ENCODE measurements at regions not wholly inside any gene's neighbourhood (a gene's known extent, or its start where the extent isn't known, plus 50 kb on each side); places are given as distances from the start of the nearest gene placed in this dataset.

DNA sequence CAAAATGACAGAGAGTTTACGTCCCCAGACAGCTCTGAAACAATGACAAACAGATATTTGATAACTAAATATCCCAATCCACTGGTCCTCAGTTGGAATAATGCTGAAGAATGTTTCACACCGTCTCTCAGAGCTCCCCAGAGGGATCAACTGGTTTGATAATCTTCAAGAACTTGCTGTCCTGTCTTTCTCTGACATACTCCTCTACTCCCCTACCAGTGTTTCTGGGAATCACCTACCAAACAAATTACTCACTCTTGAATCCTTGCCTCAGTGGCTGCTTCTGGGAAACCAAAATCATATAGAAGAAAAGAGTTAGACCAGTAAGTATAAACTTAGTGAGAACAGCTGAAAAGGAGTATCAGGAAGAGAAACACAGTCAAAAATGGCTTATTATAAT lies 469.7 kb upstream of the JAG1 start:
- Mint-ChIP-seq H3K4me1 (ENCODE audit: low read depth) (peaks cover 53% of the 10 kb centered on the region), H3K27ac (ENCODE audit: unreplicated experiment) (peak overlapping the region; percentile 94), H3K4me3 (ENCODE audit: unreplicated experiment) (peak overlapping the region; percentile 8), H3K9me3 (ENCODE audit: low read depth) (peaks cover 3% of the 10 kb centered on the region), H3K36me3 (ENCODE audit: low read depth) (peaks cover 2% of the 10 kb centered on the region), H3K27me3 (ENCODE audit: low read depth) (no peaks in the 10 kb centered on the region)
- TF ChIP-seq, protein P1, sequence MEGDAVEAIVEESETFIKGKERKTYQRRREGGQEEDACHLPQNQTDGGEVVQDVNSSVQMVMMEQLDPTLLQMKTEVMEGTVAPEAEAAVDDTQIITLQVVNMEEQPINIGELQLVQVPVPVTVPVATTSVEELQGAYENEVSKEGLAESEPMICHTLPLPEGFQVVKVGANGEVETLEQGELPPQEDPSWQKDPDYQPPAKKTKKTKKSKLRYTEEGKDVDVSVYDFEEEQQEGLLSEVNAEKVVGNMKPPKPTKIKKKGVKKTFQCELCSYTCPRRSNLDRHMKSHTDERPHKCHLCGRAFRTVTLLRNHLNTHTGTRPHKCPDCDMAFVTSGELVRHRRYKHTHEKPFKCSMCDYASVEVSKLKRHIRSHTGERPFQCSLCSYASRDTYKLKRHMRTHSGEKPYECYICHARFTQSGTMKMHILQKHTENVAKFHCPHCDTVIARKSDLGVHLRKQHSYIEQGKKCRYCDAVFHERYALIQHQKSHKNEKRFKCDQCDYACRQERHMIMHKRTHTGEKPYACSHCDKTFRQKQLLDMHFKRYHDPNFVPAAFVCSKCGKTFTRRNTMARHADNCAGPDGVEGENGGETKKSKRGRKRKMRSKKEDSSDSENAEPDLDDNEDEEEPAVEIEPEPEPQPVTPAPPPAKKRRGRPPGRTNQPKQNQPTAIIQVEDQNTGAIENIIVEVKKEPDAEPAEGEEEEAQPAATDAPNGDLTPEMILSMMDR (IDR thresholded peaks at IDR 0.05) = no peak
- no peak for DNase-seq (ENCODE audit: low spot score)

DNA sequence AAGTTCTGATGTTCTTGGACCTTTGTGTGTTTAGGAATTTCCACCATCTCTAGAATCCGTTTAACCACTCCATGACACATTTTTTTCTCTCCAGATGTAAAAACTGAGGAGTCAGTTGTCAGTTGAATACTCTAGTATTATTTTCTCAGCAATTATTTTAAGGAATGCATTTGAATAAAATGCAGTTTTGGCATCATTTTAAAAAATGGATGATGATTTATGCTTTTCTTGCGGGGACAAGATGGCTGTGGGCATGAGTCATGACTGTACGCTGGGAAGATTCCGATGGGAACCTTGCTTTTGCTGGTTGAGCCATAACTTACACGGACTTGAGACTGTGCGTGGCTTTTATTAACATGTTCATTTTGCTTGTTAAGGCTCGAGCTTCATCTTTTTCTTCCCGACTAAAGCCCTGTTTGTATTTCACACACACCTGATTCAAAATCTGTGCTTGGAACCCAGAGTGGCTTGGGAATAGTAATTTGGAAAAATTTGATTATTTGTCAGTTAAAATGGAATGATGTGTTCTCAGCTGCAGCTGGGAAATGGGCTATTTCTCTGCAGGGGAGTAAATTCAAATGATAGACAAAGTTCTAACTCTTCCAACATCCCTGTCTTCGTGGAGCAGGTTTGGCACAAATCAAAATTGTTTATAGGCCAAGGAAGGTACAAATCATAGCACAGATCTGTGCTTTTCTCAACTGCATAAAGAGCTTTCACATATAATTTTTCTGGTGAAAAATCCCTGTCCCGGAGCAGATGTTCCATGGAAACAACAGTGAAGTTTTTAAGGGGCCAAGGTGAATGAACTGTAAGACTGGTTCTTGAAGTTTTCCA lies 470.5 kb upstream of the JAG1 start:
- Mint-ChIP-seq H3K27me3 (ENCODE audit: low read depth) (no peaks in the 10 kb centered on the region), H3K9me3 (ENCODE audit: low read depth) (peaks cover 3% of the 10 kb centered on the region), H3K4me1 (ENCODE audit: low read depth) (peaks cover 53% of the 10 kb centered on the region), H3K27ac (ENCODE audit: unreplicated experiment) (peak overlapping the region; percentile 94), H3K4me3 (ENCODE audit: unreplicated experiment) (peak overlapping the region; percentile 17), H3K36me3 (ENCODE audit: low read depth) (peaks cover 2% of the 10 kb centered on the region)
- TF ChIP-seq, protein P1 (IDR thresholded peaks at IDR 0.05) = no peak
- DNase-seq (ENCODE audit: low spot score) = no peak

DNA sequence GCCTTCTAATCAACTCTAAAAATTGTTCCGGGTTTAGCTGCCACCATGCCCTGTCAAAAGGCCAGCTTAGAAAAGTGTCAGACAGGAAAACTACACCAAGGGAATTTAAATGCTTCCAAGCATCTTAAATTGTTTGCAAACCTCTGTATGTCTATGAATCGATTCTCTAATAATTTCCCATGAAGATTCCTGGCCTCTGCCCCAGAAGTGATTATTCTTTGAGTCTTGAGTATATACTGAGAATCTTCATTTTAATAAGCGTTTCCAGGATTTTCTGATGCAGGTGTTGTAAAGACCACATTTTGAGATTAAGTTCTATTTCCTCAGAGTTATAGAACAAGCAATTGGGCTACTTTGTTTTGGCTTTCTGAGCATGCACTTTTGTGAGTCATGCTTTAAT lies 471.8 kb upstream of the JAG1 start:
- H3K4me1 Mint-ChIP-seq (ENCODE audit: low read depth) = peaks cover 49% of the 10 kb centered on the region
- peaks cover 3% of the 10 kb centered on the region for H3K9me3 Mint-ChIP-seq (ENCODE audit: low read depth)
- no peaks in the 10 kb centered on the region for H3K27me3 Mint-ChIP-seq (ENCODE audit: low read depth)
- TF ChIP-seq, protein P1 (IDR thresholded peaks at IDR 0.05) = no peak
- no peak overlapping the region for H3K4me3 Mint-ChIP-seq (ENCODE audit: unreplicated experiment)
- peaks cover 2% of the 10 kb centered on the region for H3K36me3 Mint-ChIP-seq (ENCODE audit: low read depth)
- peak overlapping the region; percentile 94 for H3K27ac Mint-ChIP-seq (ENCODE audit: unreplicated experiment)
- DNase-seq (ENCODE audit: low spot score) = no peak

GRCh38 chr20:11153819-11154218 lies 480.0 kb upstream of the JAG1 start:
- Mint-ChIP-seq H3K27me3 (ENCODE audit: low read depth) (no peaks in the 10 kb centered on the region), H3K4me1 (ENCODE audit: low read depth) (peaks cover 39% of the 10 kb centered on the region), H3K27ac (ENCODE audit: unreplicated experiment) (peak overlapping the region; percentile 87)

GRCh38 chr20:11155156-11155756 lies 481.5 kb upstream of the JAG1 start:
- H3K4me3 Mint-ChIP-seq (ENCODE audit: unreplicated experiment) = no peak overlapping the region
- no peak overlapping the region for H3K27ac Mint-ChIP-seq (ENCODE audit: unreplicated experiment)
- TF ChIP-seq, protein P1 (IDR thresholded peaks at IDR 0.05) = no peak
- H3K4me1 Mint-ChIP-seq (ENCODE audit: low read depth) = peaks cover 54% of the 10 kb centered on the region
- no peaks in the 10 kb centered on the region for H3K27me3 Mint-ChIP-seq (ENCODE audit: low read depth)
- H3K36me3 Mint-ChIP-seq (ENCODE audit: low read depth) = no peaks in the 10 kb centered on the region
- H3K9me3 Mint-ChIP-seq (ENCODE audit: low read depth) = no peaks in the 10 kb centered on the region
- no peak for DNase-seq (ENCODE audit: low spot score)

More at GRCh38 chr20:11153819-11154218, 480.0 kb upstream of the JAG1 start:
- Mint-ChIP-seq H3K9me3 (ENCODE audit: low read depth) (no peaks in the 10 kb centered on the region), H3K36me3 (ENCODE audit: low read depth) (no peaks in the 10 kb centered on the region), H3K4me3 (ENCODE audit: unreplicated experiment) (no peak overlapping the region)
- DNase-seq (ENCODE audit: low spot score) = no peak
- TF ChIP-seq, protein P1 (IDR thresholded peaks at IDR 0.05) = no peak
